GM19438 (cell line): ENCODE measurements at regions not wholly inside any gene's neighbourhood (a gene's known extent, or its start where the extent isn't known, plus 50 kb on each side); places are given as distances from the start of the nearest gene placed in this dataset.
A peak's percentile ranks its signal among the peaks of the same experiment; 100 is the strongest.
"Not testable (repeated sequence)": the region's sequence is repeated elsewhere in the genome, so short reads cannot be mapped to it uniquely, and the experiment has no call there.

Source experiments
- ATAC-seq: cut with Tn5 transposase; IDR thresholded peaks from one replicate; pipeline ENCODE4 v1.9.1; 2021; ENCODE audit warnings: low read depth; ENCODE audit not compliant: unreplicated experiment

GRCh38 chr4:18736551-18736950 is 715.0 kb upstream of the LCORL start:
- ATAC-seq = no peak

- ATAC-seq = no peak
Measured at GRCh38 chr4:18735740-18736268, 714.2 kb upstream of the LCORL start.

GRCh38 chr4:18734405-18734804 is 712.9 kb upstream of the LCORL start:
- no peak for ATAC-seq

GRCh38 chr4:18733961-18734360 is 712.4 kb upstream of the LCORL start:
- no peak for ATAC-seq

GRCh38 chr4:18722748-18723191 is 701.2 kb upstream of the LCORL start:
- no peak for ATAC-seq

GRCh38 chr4:18698119-18698883 is 676.7 kb upstream of the LCORL start:
- ATAC-seq = no peak

- ATAC-seq = no peak
Measured at GRCh38 chr4:18695733-18696527, 674.4 kb upstream of the LCORL start.

GRCh38 chr4:18691431-18692200 is 670.1 kb upstream of the LCORL start:
- no peak for ATAC-seq

GRCh38 chr4:18690291-18690955 is 668.9 kb upstream of the LCORL start:
- ATAC-seq = no peak

GRCh38 chr4:18689308-18690115 is 668.0 kb upstream of the LCORL start:
- peak; percentile 65 for ATAC-seq

GRCh38 chr4:18688351-18688750 is 666.8 kb upstream of the LCORL start:
- not testable (repeated sequence) for ATAC-seq

GRCh38 chr4:18686338-18687037 is 664.9 kb upstream of the LCORL start:
- no peak for ATAC-seq

- ATAC-seq = no peak
Measured at GRCh38 chr4:18684932-18685331, 663.4 kb upstream of the LCORL start.

- ATAC-seq = no peak
Measured at GRCh38 chr4:18676526-18676915, 655.0 kb upstream of the LCORL start.

- ATAC-seq = no peak
Measured at GRCh38 chr4:18675586-18676525, 654.3 kb upstream of the LCORL start.

- no peak for ATAC-seq
Measured at GRCh38 chr4:18670034-18670433, 648.5 kb upstream of the LCORL start.

- ATAC-seq = no peak
Measured at GRCh38 chr4:18669390-18669789, 647.8 kb upstream of the LCORL start.

- no peak for ATAC-seq
Measured at GRCh38 chr4:18666322-18666721, 644.8 kb upstream of the LCORL start.
